Left renal cortex interstitium (tissue), 4 donors: ENCODE measurements at regions not wholly inside any gene's neighbourhood (a gene's known extent, or its start where the extent isn't known, plus 50 kb on each side); places are given as distances from the start of the nearest gene placed in this dataset.

ENCODE experiments used
- DNase-seq, 4 donors: peaks; one replicate each; pipeline ENCODE4 v3.0.0-alpha.2; 2013; ENCODE audit warnings: low read depth in 4 of 4, low spot score in 2 of 4, missing footprints in 1 of 4

- DNase-seq: no peak
Measured at GRCh38 chr13:60645676-60646075, 248.7 kb downstream of the TDRD3 start.

- DNase-seq: no peak
Measured at GRCh38 chr13:60642552-60642951, 245.5 kb downstream of the TDRD3 start.

- no peak for DNase-seq
Measured at GRCh38 chr13:60629158-60629557, 232.1 kb downstream of the TDRD3 start.

GRCh38 chr13:60627071-60627686, 230.2 kb downstream of the TDRD3 start:
- peak in 2 of 4 donors; percentile 21 to 33 for DNase-seq
